Activated T-cell treated with anti-CD3 and anti-CD28 coated beads, Interleukin-2, amount 50 U/mL, for 72 hours (primary cell): ENCODE measurements at regions not wholly inside any gene's neighbourhood (a gene's known extent, or its start where the extent isn't known, plus 50 kb on each side); places are given as distances from the start of the nearest gene placed in this dataset.
"Not testable (repeated sequence)": the region's sequence is repeated elsewhere in the genome, so short reads cannot be mapped to it uniquely, and the experiment has no call there.

Source experiments
- ATAC-seq, 2 donors: fragments of 150-1000 bp; cut with Tn5 transposase; replicated peaks in 1 of 2; 2 replicates each; pipeline ENCODE4 v1.10.0; 2021; ENCODE audit warnings: moderate library complexity in 2 of 2, mild to moderate bottlenecking in 1 of 2
- DNase-seq, 2 donors: peaks; one replicate each; pipeline ENCODE4 v3.0.0; 2021 to 2022; ENCODE audit warnings: mixed read lengths in 1 of 2
- H3K27ac Mint-ChIP-seq: one replicate; pipeline ENCODE4 v1.8.0; 2022; ENCODE audit warnings: mild to moderate bottlenecking, moderate library complexity, mixed read lengths
- H3K27me3 Mint-ChIP-seq: one replicate; pipeline ENCODE4 v1.8.0; 2022; ENCODE audit warnings: low read depth, mixed read lengths
- H3K36me3 Mint-ChIP-seq, 2 donors: one replicate each; pipeline ENCODE4 v1.8.0; 2022; ENCODE audit warnings: mixed read lengths in 2 of 2, mild to moderate bottlenecking in 1 of 2; ENCODE audit not compliant: insufficient read depth in 2 of 2
- H3K4me1 Mint-ChIP-seq: one replicate; pipeline ENCODE4 v1.8.0; 2022; ENCODE audit warnings: low read depth, mixed read lengths
- H3K4me3 Mint-ChIP-seq, 2 donors: one replicate each; pipeline ENCODE4 v1.8.0; 2022; ENCODE audit warnings: mild to moderate bottlenecking in 2 of 2, mixed read lengths in 2 of 2, moderate library complexity in 2 of 2
- H3K9me3 Mint-ChIP-seq, 2 donors: one replicate each; pipeline ENCODE4 v1.8.0; 2022; ENCODE audit warnings: mixed read lengths in 2 of 2

DNA sequence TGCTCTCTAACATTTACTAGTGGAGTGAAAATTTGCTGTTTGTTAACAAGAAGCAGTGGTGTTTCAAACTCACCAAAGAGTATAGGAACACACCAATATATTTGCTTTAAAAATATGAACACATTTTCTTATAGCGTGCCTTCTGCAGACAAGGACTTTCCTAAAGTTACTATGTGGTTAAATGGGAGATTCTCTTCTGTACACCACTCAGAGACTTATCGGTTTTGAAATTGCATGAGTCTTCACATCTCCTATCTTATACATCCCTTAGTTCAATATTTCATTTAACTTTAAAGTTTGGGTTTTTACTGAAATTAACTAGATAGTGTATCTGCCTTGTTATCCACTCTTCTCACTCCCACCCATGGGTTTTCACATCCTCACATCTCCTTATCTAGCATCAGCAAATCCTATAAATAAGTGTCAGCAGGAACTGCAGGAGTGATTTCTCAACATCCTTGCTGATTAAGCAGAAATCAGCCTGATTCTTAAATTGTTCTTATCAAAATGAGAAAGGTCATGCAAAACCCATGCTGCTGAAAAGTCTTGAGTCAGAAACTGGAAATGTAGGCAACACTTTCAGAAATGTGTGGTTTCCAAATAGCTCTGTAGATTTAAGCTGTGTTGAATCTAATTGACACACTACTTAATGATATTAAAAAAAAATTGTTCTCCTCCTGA lies 1075.6 kb upstream of the GJE1 start:
- ATAC-seq (no peak), DNase-seq (no peak)
- no peak overlapping the region for H3K27ac Mint-ChIP-seq
- H3K36me3 Mint-ChIP-seq, result no peaks in the 10 kb centered on the region
- no peaks in the 10 kb centered on the region for H3K4me1 Mint-ChIP-seq
- H3K4me3 Mint-ChIP-seq, result no peak overlapping the region
- no peaks in the 10 kb centered on the region for H3K9me3 Mint-ChIP-seq
- peaks cover 6% of the 10 kb centered on the region for H3K27me3 Mint-ChIP-seq

DNA sequence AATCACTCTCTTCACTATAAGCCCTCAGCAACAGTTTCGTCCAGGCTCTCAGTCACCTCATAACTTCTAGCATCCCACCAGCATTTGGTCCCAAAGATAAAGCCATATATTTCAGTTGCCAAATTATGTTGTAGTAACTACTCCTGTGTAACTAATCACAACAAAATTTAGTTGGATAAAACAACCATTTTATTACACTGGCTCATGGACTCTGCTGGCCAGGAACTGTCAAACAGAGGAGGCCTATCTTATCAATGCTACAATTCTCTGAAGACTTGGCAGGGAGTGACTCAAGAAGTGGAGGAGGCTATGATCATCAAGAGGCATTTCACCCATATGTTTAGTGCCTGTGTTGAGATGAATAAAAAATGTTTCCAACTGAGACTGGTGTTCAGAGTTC lies 1082.3 kb upstream of the GJE1 start:
- DNase-seq, result no peak
- Mint-ChIP-seq H3K9me3 (no peaks in the 10 kb centered on the region), H3K4me3 (no peak overlapping the region), H3K36me3 (no peaks in the 10 kb centered on the region), H3K27ac (no peak overlapping the region), H3K27me3 (no peaks in the 10 kb centered on the region), H3K4me1 (no peaks in the 10 kb centered on the region)
- ATAC-seq, result no peak

DNA sequence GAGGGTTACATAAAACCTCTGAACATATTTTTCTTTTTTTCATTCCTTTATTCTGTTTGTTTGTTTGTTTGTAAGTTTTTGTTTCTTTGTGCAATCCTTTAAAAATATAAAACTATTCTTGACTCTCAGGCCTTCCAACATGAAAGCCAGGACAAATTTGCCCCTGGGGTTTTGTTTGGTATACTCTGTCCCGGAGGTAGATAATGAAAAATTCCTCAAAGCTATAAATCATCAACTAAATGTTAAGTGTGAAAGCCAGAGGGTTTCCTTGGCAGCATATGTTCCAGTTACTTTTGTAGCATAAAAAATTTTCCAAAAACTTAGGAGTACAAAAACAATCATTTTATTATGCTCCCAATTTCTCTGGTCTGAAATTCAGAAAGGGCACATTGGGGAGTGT lies 1084.3 kb upstream of the GJE1 start:
- H3K36me3 Mint-ChIP-seq, result no peaks in the 10 kb centered on the region
- H3K27ac Mint-ChIP-seq, result no peak overlapping the region
- DNase-seq (no peak), ATAC-seq (no peak)
- H3K4me1 Mint-ChIP-seq, result no peaks in the 10 kb centered on the region
- no peaks in the 10 kb centered on the region for H3K27me3 Mint-ChIP-seq
- no peak overlapping the region for H3K4me3 Mint-ChIP-seq
- H3K9me3 Mint-ChIP-seq, result no peaks in the 10 kb centered on the region

DNA sequence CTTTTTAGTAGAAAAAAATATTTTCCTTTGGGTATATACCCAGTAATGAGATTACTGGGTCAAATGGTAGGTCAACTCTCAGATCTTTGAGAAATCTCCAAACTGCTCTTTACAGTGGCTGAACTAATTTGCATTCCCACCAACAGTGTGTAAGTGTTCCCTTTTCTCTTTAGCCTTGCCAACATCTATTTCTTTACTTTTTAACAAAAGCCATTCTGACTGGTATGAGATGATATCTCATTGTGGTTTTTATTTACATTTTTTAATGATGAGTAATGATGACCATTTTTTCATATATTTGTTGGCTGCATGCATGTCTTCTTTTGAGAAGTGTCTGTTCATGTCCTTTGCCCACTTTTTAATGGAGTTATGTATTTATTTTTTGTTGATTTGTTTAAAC lies 1086.2 kb upstream of the GJE1 start:
- not testable (repeated sequence) for ATAC-seq, H3K27me3 Mint-ChIP-seq, H3K4me3 Mint-ChIP-seq, DNase-seq, H3K36me3 Mint-ChIP-seq, H3K9me3 Mint-ChIP-seq, H3K4me1 Mint-ChIP-seq, H3K27ac Mint-ChIP-seq

DNA sequence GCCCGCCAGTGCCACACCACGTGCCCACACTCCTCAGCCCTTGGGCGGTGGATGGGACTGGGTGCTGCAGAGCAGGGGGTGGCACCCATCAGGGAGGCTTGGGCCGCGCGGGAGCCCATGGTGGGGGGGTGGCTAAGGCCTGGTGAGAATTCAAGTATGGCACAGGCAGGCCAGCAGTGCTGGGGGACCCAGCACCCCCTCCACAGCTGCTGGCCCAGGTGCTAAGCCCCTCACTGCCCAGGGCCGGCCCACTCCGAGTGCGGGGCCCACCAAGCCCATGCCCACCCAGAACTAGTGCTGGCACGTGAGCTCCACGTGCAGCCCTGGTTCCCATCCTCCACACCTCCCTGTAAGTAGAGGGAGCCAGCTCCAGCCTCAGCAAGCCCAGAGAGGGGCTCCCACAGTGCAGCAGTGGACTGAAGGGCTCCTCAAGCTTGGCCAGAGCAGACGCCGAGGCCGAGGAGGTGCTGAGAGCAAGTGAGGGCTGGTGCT lies 1091.1 kb upstream of the GJE1 start:
- Mint-ChIP-seq H3K27ac (no peak overlapping the region), H3K4me1 (no peaks in the 10 kb centered on the region), H3K9me3 (peaks cover 0 to 5% of the 10 kb centered on the region in 2 donors), H3K4me3 (no peak overlapping the region), H3K27me3 (no peaks in the 10 kb centered on the region), H3K36me3 (no peaks in the 10 kb centered on the region)
- ATAC-seq (no peak), DNase-seq (no peak)

DNA sequence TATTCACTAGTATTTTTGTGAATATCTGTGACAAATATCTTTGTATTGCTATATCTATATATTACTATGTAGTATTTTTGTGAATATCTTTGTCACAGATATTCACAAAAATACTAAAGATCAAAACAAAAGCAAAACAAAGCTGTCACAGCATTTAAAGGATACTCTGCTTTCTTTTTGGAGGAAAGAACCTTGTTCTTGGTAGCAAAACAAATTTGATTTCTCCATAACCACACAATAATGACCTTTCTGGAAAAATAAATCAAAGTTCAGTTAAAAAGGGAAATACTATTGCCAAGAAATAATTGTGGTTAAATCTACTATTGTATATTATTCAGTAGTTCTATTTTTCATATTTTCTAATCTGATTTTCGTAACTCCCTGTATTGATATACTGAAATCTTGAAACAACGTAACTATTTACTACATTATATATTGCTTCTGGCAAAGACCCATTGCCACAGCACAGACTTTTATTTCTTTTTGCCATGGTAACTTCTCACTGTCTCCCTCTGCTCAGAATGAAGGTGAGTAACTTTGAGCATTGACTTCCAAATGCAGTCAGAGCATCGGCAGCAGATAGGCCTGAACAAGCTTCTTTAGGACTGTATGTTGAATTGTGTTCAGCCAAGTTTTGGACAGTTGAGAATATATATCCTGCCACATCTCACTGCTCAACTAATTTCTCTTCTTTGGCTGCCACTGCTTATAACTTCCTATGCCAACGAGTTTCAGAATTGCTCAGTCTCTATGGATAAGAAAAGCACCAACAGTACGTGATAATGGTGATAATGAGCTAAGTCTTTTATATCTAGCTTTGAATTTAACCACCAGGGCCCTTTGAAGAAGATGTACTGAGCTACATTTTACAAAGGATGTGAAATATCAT lies 1097.2 kb upstream of the GJE1 start:
- H3K4me1 Mint-ChIP-seq, result no peaks in the 10 kb centered on the region
- no peaks in the 10 kb centered on the region for H3K27me3 Mint-ChIP-seq
- no peak for ATAC-seq
- no peak overlapping the region for H3K4me3 Mint-ChIP-seq
- DNase-seq, result no peak
- peaks cover 0 to 2% of the 10 kb centered on the region in 2 donors for H3K9me3 Mint-ChIP-seq
- H3K36me3 Mint-ChIP-seq, result no peaks in the 10 kb centered on the region
- no peak overlapping the region for H3K27ac Mint-ChIP-seq

DNA sequence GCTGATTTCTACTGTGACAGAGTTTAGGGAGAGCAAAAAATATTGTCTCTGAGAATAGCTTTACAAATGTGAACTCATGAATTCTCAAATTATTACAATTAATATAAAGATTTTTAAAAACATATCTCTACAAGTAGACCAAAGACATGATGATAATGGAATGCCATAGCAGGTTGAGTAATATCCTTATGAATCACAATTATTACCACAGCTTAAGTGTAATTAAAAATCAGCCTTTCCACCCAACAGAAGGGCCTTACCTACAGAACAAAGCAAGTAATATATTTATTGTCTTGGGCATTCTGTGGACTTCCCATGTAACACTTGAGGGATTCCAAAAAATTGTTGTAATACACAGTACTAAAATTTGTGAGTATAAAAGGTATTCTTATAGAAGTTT lies 1099.6 kb upstream of the GJE1 start:
- no peaks in the 10 kb centered on the region for H3K27me3 Mint-ChIP-seq
- H3K36me3 Mint-ChIP-seq, result no peaks in the 10 kb centered on the region
- H3K27ac Mint-ChIP-seq, result no peak overlapping the region
- no peaks in the 10 kb centered on the region for H3K4me1 Mint-ChIP-seq
- DNase-seq, result no peak
- ATAC-seq, result no peak
- H3K4me3 Mint-ChIP-seq, result no peak overlapping the region
- H3K9me3 Mint-ChIP-seq, result no peaks in the 10 kb centered on the region

DNA sequence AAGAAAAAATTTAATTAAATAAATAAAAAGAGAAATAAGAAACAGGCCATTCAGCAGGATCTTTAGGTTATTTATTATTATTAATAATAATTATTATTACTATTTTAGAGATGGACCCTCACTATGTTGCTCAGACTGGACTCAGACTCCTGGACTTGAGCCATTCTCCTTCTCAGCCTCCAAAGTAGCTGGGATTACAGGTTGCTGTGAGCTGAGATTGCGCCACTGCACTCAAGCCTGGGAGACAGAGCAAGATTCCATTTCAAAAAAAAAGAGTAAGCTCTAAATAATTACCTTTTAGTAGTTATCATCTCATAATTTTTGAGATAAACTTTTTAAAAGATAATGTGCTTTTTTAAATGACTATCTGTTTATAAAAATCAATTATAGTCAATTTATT lies 1102.8 kb upstream of the GJE1 start:
- H3K27me3 Mint-ChIP-seq, result no peaks in the 10 kb centered on the region
- no peaks in the 10 kb centered on the region for H3K36me3 Mint-ChIP-seq
- no peak for ATAC-seq
- H3K9me3 Mint-ChIP-seq, result no peaks in the 10 kb centered on the region
- no peak for DNase-seq
- H3K27ac Mint-ChIP-seq, result no peak overlapping the region
- no peaks in the 10 kb centered on the region for H3K4me1 Mint-ChIP-seq
- H3K4me3 Mint-ChIP-seq, result no peak overlapping the region

DNA sequence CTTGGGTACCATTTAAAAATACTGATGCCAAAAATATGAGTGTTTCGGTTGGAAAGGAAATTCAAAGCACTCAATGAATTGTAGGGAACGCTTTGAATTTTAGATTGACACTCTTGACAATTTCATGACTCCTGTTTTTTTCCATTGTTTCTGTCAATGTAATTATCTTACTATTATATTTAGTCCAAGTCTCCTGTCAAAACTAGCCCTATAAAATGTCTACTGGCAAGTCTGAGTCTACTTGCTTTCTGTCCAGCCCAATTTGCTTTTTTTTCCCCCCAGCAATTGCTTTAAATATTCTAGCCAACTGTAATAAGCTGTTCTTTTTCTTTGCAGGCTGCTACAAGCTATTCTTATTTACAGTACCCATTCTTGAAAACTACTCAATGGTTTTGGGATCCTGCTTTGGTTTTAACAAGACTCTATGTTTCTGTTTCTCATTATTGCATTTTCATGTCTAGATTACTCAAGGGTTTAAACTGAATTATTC lies 1103.9 kb upstream of the GJE1 start:
- H3K27me3 Mint-ChIP-seq, result no peaks in the 10 kb centered on the region
- no peak overlapping the region for H3K4me3 Mint-ChIP-seq
- ATAC-seq, result no peak
- H3K4me1 Mint-ChIP-seq, result no peaks in the 10 kb centered on the region
- H3K27ac Mint-ChIP-seq, result no peak overlapping the region
- DNase-seq, result no peak
- no peaks in the 10 kb centered on the region for H3K9me3 Mint-ChIP-seq
- no peaks in the 10 kb centered on the region for H3K36me3 Mint-ChIP-seq

DNA sequence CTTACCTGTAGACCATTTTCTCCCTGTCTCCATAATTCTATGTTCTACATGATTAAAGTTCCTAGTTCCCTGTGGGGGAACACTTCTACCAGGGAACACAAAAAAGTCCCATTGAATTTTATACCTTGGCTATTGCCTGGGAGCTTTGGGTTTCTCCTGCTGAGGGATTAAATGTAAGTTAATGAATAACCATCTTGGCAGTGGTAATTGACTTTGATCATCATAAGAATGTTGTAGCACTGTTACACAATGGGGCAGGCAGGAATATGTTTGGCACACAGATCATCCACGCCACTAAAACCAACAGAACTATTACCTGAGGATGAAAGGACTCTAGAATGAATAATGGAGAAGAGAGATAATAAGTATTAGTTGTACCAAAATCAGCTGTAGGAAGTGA lies 1106.2 kb upstream of the GJE1 start:
- H3K4me3 Mint-ChIP-seq, result no peak overlapping the region
- H3K9me3 Mint-ChIP-seq, result no peaks in the 10 kb centered on the region
- H3K27ac Mint-ChIP-seq, result no peak overlapping the region
- no peaks in the 10 kb centered on the region for H3K4me1 Mint-ChIP-seq
- DNase-seq (no peak), ATAC-seq (no peak)
- H3K27me3 Mint-ChIP-seq, result no peaks in the 10 kb centered on the region
- H3K36me3 Mint-ChIP-seq, result no peaks in the 10 kb centered on the region

DNA sequence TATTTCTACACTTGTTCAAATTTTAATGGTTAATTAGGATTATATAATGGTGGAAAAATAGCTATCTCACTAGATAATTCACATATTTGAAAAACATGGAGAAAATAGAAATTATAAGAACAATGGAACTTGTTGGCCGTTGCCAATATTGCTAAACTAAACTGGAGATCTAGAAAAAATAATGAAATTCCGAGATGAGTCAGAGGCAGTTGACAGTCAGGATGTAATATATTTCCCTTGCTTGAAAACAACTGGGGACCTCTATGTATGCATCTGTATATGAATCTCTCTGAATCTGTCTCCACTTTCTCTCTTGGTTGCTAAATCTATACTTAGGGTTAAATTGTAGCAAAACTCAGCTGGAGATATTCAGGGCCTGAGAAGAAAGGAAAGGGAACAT lies 1108.2 kb upstream of the GJE1 start:
- DNase-seq (no peak), ATAC-seq (no peak)
- Mint-ChIP-seq H3K27me3 (no peaks in the 10 kb centered on the region), H3K9me3 (no peaks in the 10 kb centered on the region), H3K4me3 (no peak overlapping the region), H3K4me1 (no peaks in the 10 kb centered on the region), H3K36me3 (no peaks in the 10 kb centered on the region), H3K27ac (no peak overlapping the region)

DNA sequence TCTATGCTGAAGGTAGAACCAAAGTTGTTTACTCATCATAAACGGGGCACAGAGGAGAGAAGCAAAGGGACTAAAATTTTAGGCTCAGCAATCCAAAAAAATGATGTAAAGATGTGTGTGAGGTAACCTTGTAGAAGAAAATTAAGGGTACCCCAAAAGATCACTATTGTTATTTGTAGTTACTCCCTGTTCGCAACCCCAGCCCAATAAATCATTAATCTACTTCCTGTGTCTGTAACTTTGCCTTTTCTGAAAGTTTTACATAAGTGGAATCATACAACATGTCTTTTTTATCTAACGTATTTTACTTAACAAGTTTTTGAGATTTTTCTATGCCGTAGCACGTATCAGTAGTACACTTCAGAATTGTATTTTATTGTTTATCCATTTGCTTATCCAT lies 1114.8 kb upstream of the GJE1 start:
- no peaks in the 10 kb centered on the region for H3K4me1 Mint-ChIP-seq
- H3K27me3 Mint-ChIP-seq, result no peaks in the 10 kb centered on the region
- no peak overlapping the region for H3K4me3 Mint-ChIP-seq
- ATAC-seq (no peak), DNase-seq (no peak)
- H3K36me3 Mint-ChIP-seq, result no peaks in the 10 kb centered on the region
- no peaks in the 10 kb centered on the region for H3K9me3 Mint-ChIP-seq
- no peak overlapping the region for H3K27ac Mint-ChIP-seq

DNA sequence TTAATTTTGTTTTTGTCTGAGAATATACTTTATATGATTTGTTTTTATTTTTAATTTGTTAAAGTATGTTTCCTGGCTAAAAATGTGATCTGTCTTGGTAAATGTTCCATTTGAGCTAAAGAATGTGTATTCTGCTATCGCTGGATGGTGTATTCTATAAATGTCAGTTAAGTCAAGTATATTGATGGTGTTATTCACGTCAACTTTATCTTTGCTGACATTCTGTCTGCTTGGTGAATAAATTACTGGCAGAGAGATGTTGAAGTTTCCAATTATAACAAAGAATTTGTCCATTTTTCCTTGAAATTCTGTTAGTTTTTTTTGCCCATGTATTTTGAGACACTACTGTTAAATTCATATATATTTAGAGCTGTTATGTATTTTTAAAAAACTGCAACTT lies 1131.8 kb upstream of the GJE1 start:
- Mint-ChIP-seq H3K27me3 (no peaks in the 10 kb centered on the region), H3K4me3 (no peak overlapping the region), H3K36me3 (no peaks in the 10 kb centered on the region), H3K4me1 (no peaks in the 10 kb centered on the region), H3K27ac (no peak overlapping the region), H3K9me3 (no peaks in the 10 kb centered on the region)
- DNase-seq, result no peak
- ATAC-seq, result no peak
